ENCODE measurements at regions not wholly inside any gene's neighbourhood (a gene's known extent, or its start where the extent isn't known, plus 50 kb on each side); places are given as distances from the start of the nearest gene placed in this dataset.
"Not testable (repeated sequence)": the region's sequence is repeated elsewhere in the genome, so short reads cannot be mapped to it uniquely, and the experiment has no call there.

DNA sequence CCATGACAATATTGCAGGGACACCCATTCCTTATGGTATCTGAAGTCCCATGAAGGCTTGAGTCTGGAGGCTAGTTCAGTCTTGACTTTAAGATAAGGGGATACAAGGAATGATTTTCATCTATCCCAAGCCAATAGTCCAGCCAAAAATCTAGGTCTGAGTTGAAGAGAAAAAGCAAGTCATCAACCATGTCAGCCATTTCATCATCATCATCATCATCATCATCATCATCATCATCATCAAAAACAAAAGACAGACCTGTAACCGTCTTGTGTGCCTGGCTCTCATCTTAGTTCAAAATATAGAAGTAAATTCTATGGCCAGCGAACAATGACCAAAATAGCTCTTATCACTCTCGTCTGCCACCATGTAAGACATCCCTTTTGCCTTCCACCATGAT, 59.5 kb upstream of the FAM90A26 start:
- not testable (repeated sequence) for DNase-seq

DNA sequence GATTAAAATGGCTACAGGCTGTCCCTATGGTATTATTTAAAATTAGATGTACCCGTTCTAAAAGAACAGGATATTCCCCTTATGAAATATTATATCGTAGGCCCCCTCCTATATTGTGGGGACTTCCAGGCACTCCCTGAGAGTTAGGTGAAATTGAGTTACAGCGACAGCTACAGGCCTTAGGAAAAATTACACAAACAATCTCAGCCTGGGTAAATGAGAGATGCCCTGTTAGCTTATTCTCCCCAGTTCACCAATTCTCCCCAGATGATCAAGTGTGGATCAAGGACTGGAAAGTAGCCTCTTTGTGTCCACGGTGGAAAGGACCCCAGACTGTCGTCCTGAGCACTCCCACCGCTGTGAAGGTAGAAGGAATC, 67.1 kb upstream of the FAM90A26 start:
- not testable (repeated sequence) for DNase-seq

DNA sequence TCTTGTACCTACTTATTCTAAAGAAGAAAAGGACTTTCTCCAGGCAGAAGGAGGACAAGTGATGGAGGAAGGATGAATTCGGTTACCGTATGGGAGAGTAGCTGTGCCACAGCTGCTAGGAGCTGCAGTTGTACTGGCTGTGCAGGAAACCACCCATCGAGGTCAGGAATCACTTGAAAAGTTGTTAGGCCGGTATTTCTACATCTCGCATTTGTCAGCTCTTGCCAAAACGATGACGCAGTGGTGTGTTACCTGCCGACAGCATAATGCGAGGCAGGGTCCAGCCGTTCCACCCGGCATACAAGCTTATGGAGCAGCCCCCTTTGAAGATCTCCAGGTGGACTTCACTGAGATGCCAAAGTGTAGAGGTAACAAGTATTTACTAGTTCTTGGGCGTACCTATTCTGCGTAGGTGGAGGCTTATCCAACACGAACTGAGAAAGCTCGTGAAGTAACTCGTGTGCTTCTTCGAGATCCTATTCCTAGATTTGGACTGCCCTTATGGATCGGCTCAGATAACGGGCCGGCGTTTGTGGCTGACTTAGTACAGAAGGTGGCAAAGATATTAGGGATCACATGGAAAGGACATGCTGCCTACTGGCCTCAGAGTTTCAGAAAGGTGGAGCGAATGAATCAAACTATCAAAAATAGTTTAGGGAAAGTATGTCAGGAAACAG, 67.6 kb upstream of the FAM90A26 start:
- DNase-seq, result not testable (repeated sequence)

- DNase-seq, result not testable (repeated sequence)
These were observed 73.9 kb upstream of the FAM90A26 start for GRCh38 chr4:9096330-9096729.

DNA sequence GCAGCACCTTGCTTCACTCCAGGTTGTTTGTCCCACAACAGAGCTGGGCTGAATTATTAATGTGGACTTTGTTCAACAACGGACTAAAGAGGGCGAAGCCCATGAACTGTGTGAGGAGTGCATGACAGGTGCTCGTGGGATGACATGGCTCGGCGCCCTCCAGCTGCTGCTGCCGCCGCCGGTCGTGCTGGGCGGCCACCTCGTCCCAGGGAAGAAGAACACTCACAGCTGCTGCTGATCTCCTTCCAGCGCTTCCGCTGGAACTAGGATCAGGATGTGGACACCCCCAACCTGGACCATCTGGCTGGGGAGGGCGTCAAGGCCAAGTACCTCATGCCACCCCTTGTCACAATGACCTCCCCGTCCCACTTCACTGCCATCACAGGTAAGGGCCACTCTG, 91.4 kb upstream of the FAM90A26 start:
- not testable (repeated sequence) for DNase-seq

GRCh38 chr4:9076974-9077373, 93.2 kb upstream of the FAM90A26 start:
- not testable (repeated sequence) for DNase-seq

GRCh38 chr4:9076486-9076885, 93.7 kb upstream of the FAM90A26 start:
- DNase-seq, result not testable (repeated sequence)

GRCh38 chr4:9073371-9073770, 96.8 kb upstream of the FAM90A26 start:
- DNase-seq, result peak; percentile 4

- peak; percentile 11 for DNase-seq
These were observed 97.5 kb upstream of the FAM90A26 start for GRCh38 chr4:9072521-9073220.

- not testable (repeated sequence) for DNase-seq
These were observed 102.3 kb upstream of the FAM90A26 start for GRCh38 chr4:9067923-9068322.

- not testable (repeated sequence) for DNase-seq
These were observed 106.6 kb upstream of the FAM90A26 start for GRCh38 chr4:9063612-9064011.

- DNase-seq, result not testable (repeated sequence)
These were observed 145.3 kb upstream of the FAM90A26 start for GRCh38 chr4:9024866-9025265.

- not testable (repeated sequence) for DNase-seq
These were observed 138.2 kb upstream of the HMX1 start for GRCh38 chr4:9009792-9010191.

DNA sequence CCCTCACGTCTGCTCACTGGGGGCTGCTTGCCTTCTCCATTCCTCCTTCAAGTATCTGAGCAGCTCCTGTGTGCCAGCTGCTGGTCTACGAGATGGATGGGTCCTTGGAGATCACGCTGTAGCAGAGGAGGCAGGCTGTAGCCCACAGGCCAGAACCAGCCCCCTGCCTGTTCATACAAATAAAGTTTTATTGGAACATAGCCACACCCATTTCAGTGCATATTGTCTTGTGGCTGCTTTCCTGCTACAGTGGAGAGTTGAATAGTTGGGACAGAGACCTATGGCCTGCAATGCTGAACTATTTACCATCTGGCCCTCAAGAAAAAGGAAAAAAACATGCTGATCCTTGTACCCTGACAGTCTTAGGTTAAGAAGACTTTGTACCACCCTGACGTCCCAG, 136.8 kb upstream of the HMX1 start:
- DNase-seq, result not testable (repeated sequence)

DNA sequence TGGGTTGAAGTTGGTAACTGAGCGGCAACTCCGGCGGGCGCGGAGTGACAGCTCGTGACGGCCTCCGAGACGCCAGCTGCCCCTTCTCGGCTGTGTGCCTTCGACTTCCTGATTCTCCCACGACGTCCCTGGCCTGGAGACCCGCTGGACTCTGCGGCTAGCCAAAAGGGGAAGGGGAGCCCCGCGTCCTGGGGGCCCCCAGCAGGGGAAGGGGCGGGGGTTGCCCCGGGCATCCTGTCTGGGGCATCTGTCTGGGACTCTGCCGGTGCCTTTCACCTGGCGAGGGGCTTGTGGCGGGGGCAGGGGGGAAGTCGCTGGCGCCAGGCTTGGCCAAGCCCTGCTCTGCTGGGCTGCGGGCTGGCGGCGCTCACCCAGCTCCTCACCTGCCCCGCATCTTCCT, 129.5 kb upstream of the HMX1 start:
- DNase-seq, result not testable (repeated sequence)

DNA sequence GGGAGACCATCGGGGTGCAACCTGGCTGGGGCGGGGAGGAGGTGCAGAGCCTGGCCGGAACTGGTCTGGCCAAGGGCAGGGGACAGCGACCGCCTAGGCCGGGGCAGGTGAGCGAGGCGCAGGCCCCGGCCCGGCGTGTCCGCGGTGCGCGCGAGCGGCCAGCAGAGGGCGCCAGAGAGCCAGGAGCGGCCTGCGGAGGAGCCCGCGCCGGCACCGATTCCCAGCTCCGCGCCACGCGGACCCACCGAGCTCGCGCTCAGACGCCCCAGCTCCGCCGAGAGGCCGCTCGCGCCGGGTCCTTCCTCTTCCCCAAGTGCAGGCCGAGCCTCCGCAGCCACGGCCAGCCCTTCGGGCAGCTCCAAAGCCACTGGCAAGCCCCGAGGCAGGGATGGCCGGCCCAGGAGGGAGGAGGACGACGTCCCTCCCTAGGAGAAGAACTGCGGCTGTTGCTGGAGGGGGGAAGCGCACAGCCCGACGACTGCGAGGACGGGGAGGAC, 128.9 kb upstream of the HMX1 start:
- DNase-seq, result peak; percentile 39

GRCh38 chr4:8992981-8993380, 121.3 kb upstream of the HMX1 start:
- DNase-seq, result not testable (repeated sequence)

- DNase-seq, result not testable (repeated sequence)
These were observed 119.8 kb upstream of the HMX1 start for GRCh38 chr4:8991449-8991848.

- not testable (repeated sequence) for DNase-seq
These were observed 118.7 kb upstream of the HMX1 start for GRCh38 chr4:8990341-8990740.

- DNase-seq, result not testable (repeated sequence)
These were observed 114.1 kb upstream of the HMX1 start for GRCh38 chr4:8985786-8986185.

DNA sequence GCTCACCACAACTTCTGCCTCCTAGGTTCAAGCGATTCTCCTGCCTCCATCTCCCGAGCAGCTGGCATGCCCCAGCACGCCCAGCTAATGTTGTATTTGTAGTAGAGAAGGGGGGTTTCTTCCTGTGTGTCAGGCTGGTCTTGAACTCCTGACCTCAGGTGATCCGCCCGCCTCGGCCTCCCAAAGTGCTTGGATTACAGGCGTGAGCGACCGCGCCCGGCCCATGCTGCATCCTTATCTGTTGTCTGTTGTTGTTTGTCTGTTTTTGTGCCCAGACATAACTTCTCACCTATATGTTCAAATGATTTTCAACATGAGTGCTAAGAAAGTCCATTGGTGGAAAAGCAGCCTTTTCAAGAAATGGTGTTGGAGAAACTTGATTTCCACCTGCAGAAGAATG, 113.0 kb upstream of the HMX1 start:
- not testable (repeated sequence) for DNase-seq

DNA sequence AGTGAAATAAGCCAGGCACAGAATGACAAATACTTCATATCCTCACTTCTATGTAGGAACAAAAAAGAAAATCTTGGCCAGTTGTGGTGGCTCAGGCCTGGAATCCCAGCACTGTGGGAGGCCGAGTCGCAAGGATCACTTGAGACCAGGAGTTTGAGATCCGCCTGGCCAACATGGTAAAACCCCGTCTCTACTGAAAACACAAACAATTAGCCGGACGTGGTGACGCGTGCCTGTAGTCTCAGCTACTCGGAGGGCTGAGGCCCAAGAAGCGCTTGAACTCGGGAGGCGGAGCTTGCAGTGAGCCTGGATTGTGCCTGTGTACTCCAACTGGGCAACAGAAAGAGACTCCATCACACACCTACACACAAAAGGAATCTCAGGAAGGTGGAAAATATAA, 112.3 kb upstream of the HMX1 start:
- not testable (repeated sequence) for DNase-seq

DNA sequence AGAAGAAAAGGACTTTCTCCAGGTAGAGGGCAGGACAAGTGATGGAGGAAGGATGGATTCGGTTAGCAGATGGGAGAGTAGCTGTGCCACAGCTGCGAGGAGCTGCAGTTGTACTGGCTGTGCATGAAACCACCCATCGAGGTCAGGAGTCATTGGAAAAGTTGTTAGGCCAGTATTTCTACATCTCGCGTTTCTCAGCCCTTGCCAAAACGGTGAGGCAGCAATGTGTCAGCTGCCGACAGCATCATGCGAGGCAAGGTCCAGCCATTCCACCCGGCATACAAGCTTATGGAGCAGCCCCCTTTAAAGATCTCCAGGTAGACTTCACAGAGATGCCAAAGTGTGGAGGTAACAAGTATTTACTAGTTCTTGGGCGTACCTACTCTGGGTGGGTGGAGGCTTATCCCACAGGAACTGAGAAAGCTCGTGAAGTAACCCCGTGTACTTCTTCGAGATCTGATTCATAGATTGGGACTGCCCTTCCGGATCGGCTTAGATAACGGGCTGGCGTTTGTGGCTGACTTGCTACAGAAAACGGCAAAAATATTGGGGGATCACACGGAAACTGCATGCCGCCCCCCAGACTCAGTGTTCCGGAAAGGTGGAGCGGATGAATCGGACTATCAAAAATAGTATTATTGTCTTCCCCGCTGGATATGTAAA, 105.0 kb upstream of the HMX1 start:
- DNase-seq, result not testable (repeated sequence)

DNA sequence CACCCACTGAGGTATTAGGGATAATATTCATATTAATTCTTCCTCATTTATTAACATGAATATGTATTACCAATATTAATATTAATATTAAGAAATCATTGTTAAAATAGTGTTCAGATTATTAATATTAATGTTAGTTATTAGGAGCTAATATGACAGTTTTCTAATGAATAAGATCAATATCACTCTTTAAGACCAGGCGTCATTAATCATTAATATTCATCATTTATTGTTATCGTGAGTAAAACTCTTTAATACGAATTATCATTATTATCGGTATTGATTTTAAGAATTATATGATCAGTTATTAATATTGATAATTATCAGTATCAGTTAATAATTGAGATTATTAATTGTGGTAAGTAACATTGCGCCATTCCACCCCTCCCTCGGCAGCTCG, 101.0 kb upstream of the HMX1 start:
- DNase-seq, result not testable (repeated sequence)

Data from CD4-positive, alpha-beta T cell treated with Interleukin-17A for 1 hour (primary cell).